MM.1S (cell line): ENCODE measurements at regions not wholly inside any gene's neighbourhood (a gene's known extent, or its start where the extent isn't known, plus 50 kb on each side); places are given as distances from the start of the nearest gene placed in this dataset.
"Not testable (repeated sequence)": the region's sequence is repeated elsewhere in the genome, so short reads cannot be mapped to it uniquely, and the experiment has no call there.

Experiments used
- DNase-seq: peaks from one replicate; pipeline ENCODE4 v3.0.0-alpha.2; 2015
- H2AFZ ChIP-seq: fragments of 300-600 bp; sonication (generic); 2 replicates; pipeline ENCODE4 v1.6.0; 2016; ENCODE audit warnings: antibody characterized with exemption, low read length
- H3F3A ChIP-seq: fragments of 300-600 bp; sonication (generic); 2 replicates; pipeline ENCODE4 v1.6.1; 2016; ENCODE audit warnings: mild to moderate bottlenecking, antibody characterized with exemption, low read length, moderate library complexity, mixed read lengths; ENCODE audit not compliant: insufficient read depth
- H3K27ac ChIP-seq: fragments of 300-600 bp; sonication (generic); 2 replicates; pipeline ENCODE4 v1.5.1; 2016; ENCODE audit warnings: mild to moderate bottlenecking, low read length
- H3K27me3 ChIP-seq: fragments of 300-600 bp; sonication (generic); replicated peaks from 2 replicates; pipeline ENCODE4 v1.6.0; 2016; ENCODE audit warnings: low read length; ENCODE audit not compliant: insufficient read depth
- H3K36me3 ChIP-seq: fragments of 300-600 bp; sonication (generic); replicated peaks from 2 replicates; pipeline ENCODE4 v1.6.1; 2016; ENCODE audit warnings: mild to moderate bottlenecking, low read length, mixed read lengths; ENCODE audit not compliant: insufficient read depth
- H3K4me1 ChIP-seq: fragments of 300-600 bp; sonication (generic); 2 replicates; pipeline ENCODE4 v1.6.1; 2016; ENCODE audit warnings: low read length, mixed read lengths
- H3K4me2 ChIP-seq: fragments of 300-600 bp; sonication (generic); 2 replicates; pipeline ENCODE4 v1.6.0; 2016; ENCODE audit warnings: low read depth, low read length
- H3K4me3 ChIP-seq: fragments of 300-600 bp; sonication (generic); 2 replicates; pipeline ENCODE4 v1.5.1; 2016; ENCODE audit warnings: low read length, mixed read lengths
- H3K79me2 ChIP-seq: fragments of 300-600 bp; sonication (generic); 2 replicates; pipeline ENCODE4 v1.6.1; 2016; ENCODE audit warnings: mixed run types, low read length, mixed read lengths
- H3K9ac ChIP-seq: fragments of 300-600 bp; sonication (generic); 2 replicates; pipeline ENCODE4 v1.6.1; 2016; ENCODE audit warnings: low read length, mixed read lengths
- H3K9me2 ChIP-seq: fragments of 300-600 bp; sonication (generic); replicated peaks from 2 replicates; pipeline ENCODE4 v1.6.1; 2016; ENCODE audit warnings: mild to moderate bottlenecking, low read length, mixed read lengths; ENCODE audit not compliant: insufficient read depth
- H3K9me3 ChIP-seq: fragments of 300-600 bp; sonication (generic); replicated peaks from 2 replicates; pipeline ENCODE4 v1.6.1; 2016; ENCODE audit warnings: mild to moderate bottlenecking, low read length, mixed read lengths; ENCODE audit not compliant: insufficient read depth
- H4K20me1 ChIP-seq: fragments of 300-600 bp; sonication (generic); 2 replicates; pipeline ENCODE4 v1.6.1; 2016; ENCODE audit warnings: mild to moderate bottlenecking, low read length, moderate library complexity, mixed read lengths; ENCODE audit not compliant: insufficient read depth
- CTCF ChIP-seq: fragments of 300-600 bp; sonication (generic); IDR thresholded peaks from 2 replicates; pipeline ENCODE4 v1.5.1; 2016; ENCODE audit warnings: antibody characterized with exemption, low read length, mixed read lengths
- EZH2 ChIP-seq: fragments of 300-600 bp; sonication (generic); optimal IDR thresholded peaks from 2 replicates; pipeline ENCODE3; 2017; ENCODE audit warnings: low read depth, mild to moderate bottlenecking, antibody characterized with exemption, low read length, mixed read lengths
- EZH2phosphoT487 ChIP-seq: fragments of 300-600 bp; sonication (generic); IDR thresholded peaks from 2 replicates; pipeline ENCODE4 v1.6.1; 2018; ENCODE audit warnings: antibody characterized with exemption, low read length

GRCh38 chr14:97162621-97163020, 365.4 kb downstream of the VRK1 start:
- Histone ChIP-seq H3K9me2 (no peaks in the 10 kb centered on the region), H3K9me3 (no peaks in the 10 kb centered on the region), H3K4me3 (no peak overlapping the region), H3K36me3 (no peaks in the 10 kb centered on the region), H3K4me2 (no peak overlapping the region), H4K20me1 (no peaks in the 10 kb centered on the region), H3F3A (no peaks in the 10 kb centered on the region), H2AFZ (no peak overlapping the region), H3K27ac (no peak overlapping the region), H3K4me1 (no peaks in the 10 kb centered on the region), H3K9ac (no peak overlapping the region), H3K79me2 (no peaks in the 10 kb centered on the region), H3K27me3 (no peaks in the 10 kb centered on the region)
- TF ChIP-seq EZH2phosphoT487 (no peak), EZH2 (no peak), CTCF (no peak)
- no peak for DNase-seq

- Histone ChIP-seq H3K4me1 (no peaks in the 10 kb centered on the region), H3K79me2 (no peaks in the 10 kb centered on the region), H3K36me3 (no peaks in the 10 kb centered on the region), H3K4me3 (no peak overlapping the region), H3K9ac (no peak overlapping the region), H3K4me2 (no peak overlapping the region), H3K27ac (no peak overlapping the region), H4K20me1 (no peaks in the 10 kb centered on the region), H3K9me2 (no peaks in the 10 kb centered on the region), H3K27me3 (no peaks in the 10 kb centered on the region), H3K9me3 (no peaks in the 10 kb centered on the region), H3F3A (no peaks in the 10 kb centered on the region), H2AFZ (no peak overlapping the region)
- TF ChIP-seq EZH2phosphoT487 = no peak
- TF ChIP-seq CTCF = no peak
- TF ChIP-seq EZH2 = no peak
- no peak for DNase-seq
Observed at GRCh38 chr14:97164021-97164420, 366.8 kb downstream of the VRK1 start.

GRCh38 chr14:97166497-97166896, 369.3 kb downstream of the VRK1 start:
- Histone ChIP-seq H3K4me2 (no peak overlapping the region), H3K36me3 (no peaks in the 10 kb centered on the region), H3F3A (no peaks in the 10 kb centered on the region), H3K79me2 (no peaks in the 10 kb centered on the region), H3K4me3 (no peak overlapping the region), H4K20me1 (no peaks in the 10 kb centered on the region), H2AFZ (no peak overlapping the region), H3K27ac (no peak overlapping the region), H3K4me1 (no peaks in the 10 kb centered on the region), H3K27me3 (no peaks in the 10 kb centered on the region), H3K9me2 (no peaks in the 10 kb centered on the region), H3K9ac (no peak overlapping the region), H3K9me3 (no peaks in the 10 kb centered on the region)
- no peak for DNase-seq
- TF ChIP-seq EZH2 = no peak
- no peak for TF ChIP-seq EZH2phosphoT487
- TF ChIP-seq CTCF = no peak

- H2AFZ ChIP-seq, H4K20me1 ChIP-seq, H3F3A ChIP-seq, H3K9ac ChIP-seq, H3K4me1 ChIP-seq, H3K9me2 ChIP-seq, H3K36me3 ChIP-seq, H3K27me3 ChIP-seq, H3K4me3 ChIP-seq, H3K27ac ChIP-seq, DNase-seq, H3K9me3 ChIP-seq, H3K79me2 ChIP-seq, H3K4me2 ChIP-seq: not testable (repeated sequence)
Observed at GRCh38 chr14:97167577-97167976, 370.4 kb downstream of the VRK1 start.
